A673 (cell line): ENCODE measurements at regions not wholly inside any gene's neighbourhood (a gene's known extent, or its start where the extent isn't known, plus 50 kb on each side); places are given as distances from the start of the nearest gene placed in this dataset.

ENCODE experiments used
- CTCF ChIP-seq: fragments of 300-800, 200-600 bp; sonication (generic); conservative IDR thresholded peaks from 2 replicates; pipeline ENCODE4 v1.5.1; 2017; ENCODE audit warnings: low read depth, mild to moderate bottlenecking, antibody characterized with exemption, low read length, moderate library complexity, mixed read lengths
- EZH2 ChIP-seq: fragments of 200-600 bp; sonication (generic); IDR thresholded peaks from 2 replicates; pipeline ENCODE4 v1.6.1; 2017; ENCODE audit warnings: borderline replicate concordance, low read depth, mild to moderate bottlenecking, mixed read lengths, antibody characterized with exemption, low read length; ENCODE audit not compliant: poor library complexity, severe bottlenecking

GRCh38 chr14:85461432-85462133 lies 68.4 kb upstream of the FLRT2 start:
- TF ChIP-seq EZH2, result no peak
- no peak for TF ChIP-seq CTCF
